Natural killer cell (primary cell): ENCODE measurements at regions not wholly inside any gene's neighbourhood (a gene's known extent, or its start where the extent isn't known, plus 50 kb on each side); places are given as distances from the start of the nearest gene placed in this dataset.

ENCODE experiments used
- ATAC-seq, 3 donors: fragments of 150-1000 bp in 2 of 3; fragments of 200-7000 bp in 1 of 3; cut with Tn5 transposase; 1 replicate in 1 of 3; 2 replicates in 2 of 3; pipeline ENCODE4 v1.10.0; 2021; ENCODE audit warnings: mild to moderate bottlenecking in 2 of 3, moderate library complexity in 2 of 3
- DNase-seq, 2 donors: peaks; one replicate each; pipeline versions ENCODE4 v3.0.0 to v3.0.0-alpha.2; 2013 to 2021; ENCODE audit warnings: mixed read lengths in 1 of 2
- H3K27ac ChIP-seq: one replicate; pipeline ENCODE4 v1.5.1; 2013; ENCODE audit warnings: mild to moderate bottlenecking, low read length
- H3K27me3 ChIP-seq: one replicate; pipeline ENCODE4 v1.6.1; 2013; ENCODE audit warnings: low read length; ENCODE audit not compliant: control insufficient read depth, insufficient read depth
- H3K36me3 ChIP-seq: one replicate; pipeline ENCODE4 v1.6.1; 2013; ENCODE audit warnings: low read length; ENCODE audit not compliant: control insufficient read depth, insufficient read depth
- H3K4me1 ChIP-seq: one replicate; pipeline ENCODE4 v1.6.1; 2013; ENCODE audit warnings: low read length; ENCODE audit not compliant: control insufficient read depth, insufficient read depth
- H3K4me3 ChIP-seq: one replicate; pipeline ENCODE4 v1.5.1; 2013; ENCODE audit warnings: low read length
- H3K9me3 ChIP-seq: one replicate; pipeline ENCODE4 v1.6.1; 2013; ENCODE audit warnings: low read length; ENCODE audit not compliant: control insufficient read depth, insufficient read depth
- H3K27ac Mint-ChIP-seq, 2 donors: one replicate each; pipeline ENCODE4 v1.8.0; 2022; ENCODE audit warnings: mild to moderate bottlenecking in 2 of 2, mixed read lengths in 2 of 2, moderate library complexity in 1 of 2
- H3K27me3 Mint-ChIP-seq, 2 donors: one replicate each; pipeline ENCODE4 v1.8.0; 2022; ENCODE audit warnings: low read depth in 2 of 2, mixed read lengths in 2 of 2
- H3K36me3 Mint-ChIP-seq: one replicate; pipeline ENCODE4 v1.8.0; 2022; ENCODE audit warnings: mixed read lengths
- H3K4me1 Mint-ChIP-seq, 2 donors: one replicate each; pipeline ENCODE4 v1.8.0; 2022; ENCODE audit warnings: mixed read lengths in 2 of 2
- H3K4me3 Mint-ChIP-seq: one replicate; pipeline ENCODE4 v1.8.0; 2022; ENCODE audit warnings: mild to moderate bottlenecking, moderate library complexity, mixed read lengths
- H3K9me3 Mint-ChIP-seq, 2 donors: one replicate each; pipeline ENCODE4 v1.8.0; 2022; ENCODE audit warnings: mixed read lengths in 2 of 2
- CTCF ChIP-seq: fragments of 200-600 bp; IDR thresholded peaks from one replicate; pipeline ENCODE4 v1.8.0; 2022; ENCODE audit warnings: antibody characterized with exemption
- WGBS: methylation state at CpG from one replicate; pipeline ENCODE4 v1.1.7; 2013; ENCODE audit warnings: missing lambda C conversion rate; ENCODE audit not compliant: insufficient coverage; 5-methylcytosine and 5-hydroxymethylcytosine counted together
- intact Hi-C: fragments of 100-400 bp; cut with micrococcal nuclease; formaldehyde crosslinking; loops from one replicate; pipeline ENCODE4 v1.14.2; 2022

GRCh38 chr7:18289788-18290187 is 205.8 kb upstream of the HDAC9 start:
- Mint-ChIP-seq H3K36me3 (no peaks in the 10 kb centered on the region), H3K27ac (peak overlapping the region; percentile 70 to 79), H3K4me1 (peaks cover 56 to 63% of the 10 kb centered on the region in 2 donors), H3K27me3 (no peaks in the 10 kb centered on the region), H3K9me3 (no peaks in the 10 kb centered on the region), H3K4me3 (peak overlapping the region; percentile 93)
- intact Hi-C loops: no loop called here
- ATAC-seq (peak in 1 of 3 donors; percentile 4), DNase-seq (no peak)
- no peaks in the 10 kb centered on the region for H3K36me3 ChIP-seq
- 48% methylated on average over 3 of the region's 4 CpGs for WGBS
- H3K27ac ChIP-seq: no peak overlapping the region
- H3K9me3 ChIP-seq: no peaks in the 10 kb centered on the region
- no peaks in the 10 kb centered on the region for H3K27me3 ChIP-seq
- TF ChIP-seq CTCF: no peak
- H3K4me1 ChIP-seq: peaks cover 3% of the 10 kb centered on the region
- H3K4me3 ChIP-seq: no peak overlapping the region

DNA sequence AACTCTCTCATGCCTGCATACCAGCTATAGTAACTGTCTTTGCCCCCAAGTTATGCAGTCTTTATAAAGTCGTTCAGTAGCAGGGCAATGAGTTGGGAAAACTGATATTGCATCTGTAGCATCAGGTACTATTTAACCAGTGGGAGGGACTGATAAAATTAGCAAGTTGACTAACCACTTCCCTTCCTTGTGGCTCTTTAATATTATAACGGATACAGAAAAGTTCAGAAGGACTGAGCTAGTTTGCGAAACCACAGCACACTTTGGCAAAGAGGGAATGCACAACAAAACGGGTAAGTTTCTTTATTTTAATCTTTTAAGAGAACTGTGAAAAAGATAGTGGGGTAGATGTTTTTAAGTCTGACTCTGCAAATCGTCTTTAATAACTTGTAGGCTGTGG is 205.3 kb upstream of the HDAC9 start:
- H3K4me3 Mint-ChIP-seq: peak overlapping the region; percentile 93

GRCh38 chr7:18290865-18291264 is 204.7 kb upstream of the HDAC9 start:
- H3K4me1 ChIP-seq: peaks cover 3% of the 10 kb centered on the region

More for the DNA sequence above, 205.3 kb upstream of the HDAC9 start:
- Mint-ChIP-seq H3K9me3 (no peaks in the 10 kb centered on the region), H3K27ac (peak overlapping the region; percentile 70 to 79), H3K36me3 (no peaks in the 10 kb centered on the region), H3K4me1 (peaks cover 60 to 67% of the 10 kb centered on the region in 2 donors), H3K27me3 (no peaks in the 10 kb centered on the region)
- TF ChIP-seq CTCF: no peak
- Histone ChIP-seq H3K4me1 (peaks cover 3% of the 10 kb centered on the region), H3K27ac (peak overlapping the region; percentile 1), H3K4me3 (peak overlapping the region; percentile 39), H3K27me3 (no peaks in the 10 kb centered on the region), H3K36me3 (no peaks in the 10 kb centered on the region), H3K9me3 (no peaks in the 10 kb centered on the region)
- WGBS: 0% methylated on average over 4 of the region's 5 CpGs
- ATAC-seq (peak; percentile 57 to 82 (median 81)), DNase-seq (peak in 1 of 2 donors; percentile 51)
- intact Hi-C loops: no loop called here

More at GRCh38 chr7:18290865-18291264, 204.7 kb upstream of the HDAC9 start:
- intact Hi-C loops: no loop called here
- WGBS: no CpG with 5 or more reads among the region's 1 CpG
- Histone ChIP-seq H3K27ac (peak overlapping the region; percentile 1), H3K36me3 (no peaks in the 10 kb centered on the region), H3K27me3 (no peaks in the 10 kb centered on the region), H3K9me3 (no peaks in the 10 kb centered on the region), H3K4me3 (peak overlapping the region; percentile 39)
- ATAC-seq: peak; percentile 60 to 64 (median 61)
- Mint-ChIP-seq H3K9me3 (no peaks in the 10 kb centered on the region), H3K4me3 (peak overlapping the region; percentile 93), H3K27me3 (no peaks in the 10 kb centered on the region), H3K36me3 (no peaks in the 10 kb centered on the region), H3K27ac (peak overlapping the region; percentile 70 to 79), H3K4me1 (peaks cover 66 to 73% of the 10 kb centered on the region in 2 donors)
- no peak for DNase-seq
- no peak for TF ChIP-seq CTCF
